SH-SY5Y (cell line): ENCODE measurements at regions not wholly inside any gene's neighbourhood (a gene's known extent, or its start where the extent isn't known, plus 50 kb on each side); places are given as distances from the start of the nearest gene placed in this dataset.

Source experiments
- GATA2 ChIP-seq: IDR thresholded peaks from 2 replicates; pipeline ENCODE4 v1.6.1; 2011; ENCODE audit warnings: mild to moderate bottlenecking, low read depth, low read length
- GATA3 ChIP-seq: IDR thresholded peaks from 2 replicates; pipeline ENCODE4 v1.6.1; 2011; ENCODE audit warnings: low read depth, mild to moderate bottlenecking, low read length, moderate library complexity

- TF ChIP-seq GATA2 (no peak), GATA3 (no peak)
Measured at GRCh38 chr6:26272171-26272637, 92.8 kb upstream of the BTN3A2 start.
